GM23338 (cell line): ENCODE measurements at regions not wholly inside any gene's neighbourhood (a gene's known extent, or its start where the extent isn't known, plus 50 kb on each side); places are given as distances from the start of the nearest gene placed in this dataset.

Experiments used
- CREB1 ChIP-seq: fragments of 250-450 bp; sonication (Bioruptor Pico); IDR thresholded peaks from 2 replicates; pipeline ENCODE4 v1.5.0; 2020; ENCODE audit warnings: low read depth, mild to moderate bottlenecking, moderate library complexity
- CTCF ChIP-seq, 2 experiments: fragments of 200-600 bp in 1 of 2; sonication (generic) in 1 of 2; conservative IDR thresholded peaks; 2 replicates each; pipeline versions ENCODE4 v1.5.1 to v1.6.1; 2016 to 2017; ENCODE audit warnings: antibody characterized with exemption in 2 of 2, low read depth in 2 of 2, mild to moderate bottlenecking in 2 of 2, moderate library complexity in 1 of 2
- ETS1 ChIP-seq: IDR thresholded peaks from 2 replicates; pipeline ENCODE4 v1.6.1; 2016; ENCODE audit warnings: antibody characterized with exemption
- EZH2 ChIP-seq: fragments of 200-600 bp; sonication (generic); IDR thresholded peaks from one replicate; pipeline ENCODE4 v1.8.0; 2017; ENCODE audit warnings: antibody characterized with exemption, mild to moderate bottlenecking, low read depth; ENCODE audit not compliant: unreplicated experiment
- JUNB ChIP-seq: IDR thresholded peaks from one replicate; pipeline ENCODE4 v1.6.1; 2016; ENCODE audit warnings: antibody characterized with exemption; ENCODE audit not compliant: unreplicated experiment
- NANOG ChIP-seq: IDR thresholded peaks from 2 replicates; pipeline ENCODE4 v1.6.1; 2016; ENCODE audit warnings: antibody characterized with exemption, borderline replicate concordance
- POLR2AphosphoS5 ChIP-seq: IDR thresholded peaks from 2 replicates; pipeline ENCODE4 v1.6.1; 2016; ENCODE audit warnings: antibody characterized with exemption, low read depth

GRCh38 chr1:99084562-99084961 is 79.9 kb upstream of the PLPPR5 start:
- TF ChIP-seq EZH2 (no peak), CTCF (conservative IDR thresholded peaks at IDR 0.05; ENCODE audit: low read depth in 2 of 2) (no peak), POLR2AphosphoS5 (no peak), ETS1 (no peak), NANOG (no peak), CREB1 (no peak), JUNB (no peak)
